Astrocyte (in vitro differentiated cells and primary cell): ENCODE measurements at regions not wholly inside any gene's neighbourhood (a gene's known extent, or its start where the extent isn't known, plus 50 kb on each side); places are given as distances from the start of the nearest gene placed in this dataset.

ENCODE experiments used
- CTCF ChIP-seq: IDR thresholded peaks from 2 replicates; pipeline ENCODE4 v1.5.1; 2011; ENCODE audit warnings: low read depth, mild to moderate bottlenecking, inconsistent platforms, low read length, moderate library complexity; ENCODE audit not compliant: insufficient read depth
- EZH2 ChIP-seq: IDR thresholded peaks from 2 replicates; pipeline ENCODE4 v1.6.1; 2012; ENCODE audit warnings: mild to moderate bottlenecking, low read length, inconsistent platforms; ENCODE audit not compliant: insufficient read depth

- TF ChIP-seq CTCF (no peak), EZH2 (no peak)
Observed at GRCh38 chr3:124361566-124361965, 368.7 kb upstream of the UMPS start.
